Immature natural killer cell (primary cell): ENCODE measurements at regions not wholly inside any gene's neighbourhood (a gene's known extent, or its start where the extent isn't known, plus 50 kb on each side); places are given as distances from the start of the nearest gene placed in this dataset.
"Not testable (repeated sequence)": the region's sequence is repeated elsewhere in the genome, so short reads cannot be mapped to it uniquely, and the experiment has no call there.

Experiments
- DNase-seq, 3 donors: peaks; one replicate each; pipeline ENCODE4 v3.0.0; 2022; ENCODE audit warnings: mixed read lengths in 1 of 3
- H3K27ac Mint-ChIP-seq, 6 donors: one replicate each; pipeline ENCODE4 v1.8.0; 2020; ENCODE audit warnings: mixed read lengths in 6 of 6, mild to moderate bottlenecking in 5 of 6, inconsistent platforms in 4 of 6, moderate library complexity in 3 of 6
- H3K27me3 Mint-ChIP-seq, 3 donors: one replicate each; pipeline ENCODE4 v1.8.0; 2020 to 2021; ENCODE audit warnings: low read depth in 3 of 3, mild to moderate bottlenecking in 3 of 3, mixed read lengths in 3 of 3, moderate library complexity in 3 of 3, inconsistent platforms in 1 of 3
- H3K36me3 Mint-ChIP-seq, 3 donors: one replicate each; pipeline ENCODE4 v1.8.0; 2020; ENCODE audit warnings: mixed read lengths in 3 of 3, inconsistent platforms in 2 of 3, mild to moderate bottlenecking in 2 of 3
- H3K4me1 Mint-ChIP-seq, 2 donors: one replicate each; pipeline ENCODE4 v1.8.0; 2020; ENCODE audit warnings: inconsistent platforms in 2 of 2, mild to moderate bottlenecking in 2 of 2, mixed read lengths in 2 of 2, moderate library complexity in 1 of 2
- H3K4me3 Mint-ChIP-seq, 5 donors: one replicate each; pipeline ENCODE4 v1.8.0; 2020; ENCODE audit warnings: mild to moderate bottlenecking in 5 of 5, mixed read lengths in 5 of 5, inconsistent platforms in 3 of 5, moderate library complexity in 3 of 5
- H3K9me3 Mint-ChIP-seq, 6 donors: one replicate each; pipeline ENCODE4 v1.8.0; 2020; ENCODE audit warnings: mild to moderate bottlenecking in 6 of 6, mixed read lengths in 6 of 6, inconsistent platforms in 4 of 6, moderate library complexity in 3 of 6

GRCh38 chr13:66087269-66087710 lies 1142.8 kb downstream of the PCDH9 start:
- Mint-ChIP-seq H3K27me3 (peaks cover 0 to 3% (median 0%) of the 10 kb centered on the region in 3 donors), H3K36me3 (no peaks in the 10 kb centered on the region), H3K4me1 (no peaks in the 10 kb centered on the region), H3K27ac (no peak overlapping the region), H3K9me3 (peaks cover 0 to 4% (median 0%) of the 10 kb centered on the region in 6 donors), H3K4me3 (no peak overlapping the region)
- DNase-seq = no peak

- DNase-seq = no peak
- Mint-ChIP-seq H3K27ac (no peak overlapping the region), H3K9me3 (no peaks in the 10 kb centered on the region), H3K36me3 (peaks cover 0 to 4% (median 0%) of the 10 kb centered on the region in 3 donors), H3K4me1 (no peaks in the 10 kb centered on the region), H3K4me3 (no peak overlapping the region), H3K27me3 (peaks cover 0 to 2% (median 2%) of the 10 kb centered on the region in 3 donors)
These were observed 1152.9 kb downstream of the PCDH9 start for GRCh38 chr13:66077132-66077689.

- Mint-ChIP-seq H3K4me1 (no peaks in the 10 kb centered on the region), H3K36me3 (peaks cover 0 to 4% (median 0%) of the 10 kb centered on the region in 3 donors), H3K27ac (no peak overlapping the region), H3K9me3 (no peaks in the 10 kb centered on the region), H3K27me3 (peaks cover 0 to 2% (median 2%) of the 10 kb centered on the region in 3 donors), H3K4me3 (no peak overlapping the region)
- no peak for DNase-seq
These were observed 1153.7 kb downstream of the PCDH9 start for GRCh38 chr13:66076417-66076816.

- Mint-ChIP-seq H3K36me3 (peaks cover 0 to 9% (median 0%) of the 10 kb centered on the region in 3 donors), H3K9me3 (peaks cover 0 to 2% (median 0%) of the 10 kb centered on the region in 6 donors), H3K4me1 (no peaks in the 10 kb centered on the region), H3K27ac (no peak overlapping the region), H3K27me3 (peaks cover 0 to 2% (median 2%) of the 10 kb centered on the region in 3 donors), H3K4me3 (no peak overlapping the region)
- DNase-seq = no peak
These were observed 1156.0 kb downstream of the PCDH9 start for GRCh38 chr13:66074018-66074615.

GRCh38 chr13:66072097-66072496 lies 1158.0 kb downstream of the PCDH9 start:
- H3K36me3 Mint-ChIP-seq = peaks cover 0 to 13% (median 0%) of the 10 kb centered on the region in 3 donors
- H3K9me3 Mint-ChIP-seq, H3K4me3 Mint-ChIP-seq, H3K4me1 Mint-ChIP-seq, H3K27ac Mint-ChIP-seq, H3K27me3 Mint-ChIP-seq, DNase-seq: not testable (repeated sequence)

- H3K27ac Mint-ChIP-seq = no peak overlapping the region
- H3K4me3 Mint-ChIP-seq = no peak overlapping the region
- DNase-seq = no peak
- H3K9me3 Mint-ChIP-seq = peaks cover 0 to 2% (median 0%) of the 10 kb centered on the region in 6 donors
- no peaks in the 10 kb centered on the region for H3K4me1 Mint-ChIP-seq
- peaks cover 0 to 11% (median 0%) of the 10 kb centered on the region in 3 donors for H3K36me3 Mint-ChIP-seq
- H3K27me3 Mint-ChIP-seq = peaks cover 0 to 5% (median 2%) of the 10 kb centered on the region in 3 donors
These were observed 1158.5 kb downstream of the PCDH9 start for GRCh38 chr13:66071608-66072007.

- Mint-ChIP-seq H3K9me3 (peaks cover 0 to 2% (median 0%) of the 10 kb centered on the region in 6 donors), H3K4me3 (no peak overlapping the region), H3K27ac (no peak overlapping the region), H3K4me1 (no peaks in the 10 kb centered on the region), H3K36me3 (peaks cover 0 to 9% (median 0%) of the 10 kb centered on the region in 3 donors), H3K27me3 (peaks cover 0 to 5% (median 2%) of the 10 kb centered on the region in 3 donors)
- DNase-seq = no peak
These were observed 1159.1 kb downstream of the PCDH9 start for GRCh38 chr13:66071029-66071428.

GRCh38 chr13:66069570-66069969 lies 1160.6 kb downstream of the PCDH9 start:
- H3K36me3 Mint-ChIP-seq = peaks cover 0 to 9% (median 0%) of the 10 kb centered on the region in 3 donors
- peaks cover 0 to 2% (median 0%) of the 10 kb centered on the region in 6 donors for H3K9me3 Mint-ChIP-seq
- no peaks in the 10 kb centered on the region for H3K4me1 Mint-ChIP-seq
- peaks cover 2 to 5% (median 2%) of the 10 kb centered on the region in 3 donors for H3K27me3 Mint-ChIP-seq
- H3K27ac Mint-ChIP-seq = no peak overlapping the region
- no peak overlapping the region for H3K4me3 Mint-ChIP-seq
- DNase-seq = no peak

GRCh38 chr13:66068683-66069082 lies 1161.5 kb downstream of the PCDH9 start:
- H3K27me3 Mint-ChIP-seq = peaks cover 2 to 4% (median 2%) of the 10 kb centered on the region in 3 donors
- DNase-seq = no peak
- no peak overlapping the region for H3K27ac Mint-ChIP-seq
- H3K4me1 Mint-ChIP-seq = no peaks in the 10 kb centered on the region
- no peak overlapping the region for H3K4me3 Mint-ChIP-seq
- H3K36me3 Mint-ChIP-seq = peaks cover 0 to 9% (median 0%) of the 10 kb centered on the region in 3 donors
- H3K9me3 Mint-ChIP-seq = peaks cover 0 to 2% (median 0%) of the 10 kb centered on the region in 6 donors

- peaks cover 0 to 2% (median 0%) of the 10 kb centered on the region in 3 donors for H3K27me3 Mint-ChIP-seq
- H3K4me1 Mint-ChIP-seq = no peaks in the 10 kb centered on the region
- no peaks in the 10 kb centered on the region for H3K36me3 Mint-ChIP-seq
- H3K9me3 Mint-ChIP-seq = peaks cover 0 to 24% (median 0%) of the 10 kb centered on the region in 6 donors
- no peak overlapping the region for H3K4me3 Mint-ChIP-seq
- H3K27ac Mint-ChIP-seq = no peak overlapping the region
- no peak for DNase-seq
These were observed 1181.2 kb downstream of the PCDH9 start for GRCh38 chr13:66048888-66049287.

GRCh38 chr13:66040506-66040905 lies 1189.6 kb downstream of the PCDH9 start:
- no peak overlapping the region for H3K4me3 Mint-ChIP-seq
- no peak overlapping the region for H3K27ac Mint-ChIP-seq
- DNase-seq = no peak
- no peaks in the 10 kb centered on the region for H3K4me1 Mint-ChIP-seq
- H3K27me3 Mint-ChIP-seq = no peaks in the 10 kb centered on the region
- H3K9me3 Mint-ChIP-seq = peaks cover 0 to 5% (median 0%) of the 10 kb centered on the region in 6 donors
- H3K36me3 Mint-ChIP-seq = no peaks in the 10 kb centered on the region

GRCh38 chr13:66037096-66037495 lies 1193.0 kb downstream of the PCDH9 start:
- Mint-ChIP-seq H3K4me1 (no peaks in the 10 kb centered on the region), H3K36me3 (no peaks in the 10 kb centered on the region), H3K4me3 (no peak overlapping the region), H3K9me3 (peaks cover 0 to 9% (median 0%) of the 10 kb centered on the region in 6 donors), H3K27me3 (no peaks in the 10 kb centered on the region), H3K27ac (no peak overlapping the region)
- DNase-seq = no peak

- no peak for DNase-seq
- no peaks in the 10 kb centered on the region for H3K27me3 Mint-ChIP-seq
- no peaks in the 10 kb centered on the region for H3K4me1 Mint-ChIP-seq
- H3K36me3 Mint-ChIP-seq = no peaks in the 10 kb centered on the region
- H3K27ac Mint-ChIP-seq = no peak overlapping the region
- H3K4me3 Mint-ChIP-seq = no peak overlapping the region
- H3K9me3 Mint-ChIP-seq = peaks cover 0 to 9% (median 0%) of the 10 kb centered on the region in 6 donors
These were observed 1193.5 kb downstream of the PCDH9 start for GRCh38 chr13:66036636-66037035.

- no peak overlapping the region for H3K4me3 Mint-ChIP-seq
These were observed 1194.0 kb downstream of the PCDH9 start for GRCh38 chr13:66036024-66036614.

More at GRCh38 chr13:66036024-66036614, 1194.0 kb downstream of the PCDH9 start:
- no peaks in the 10 kb centered on the region for H3K4me1 Mint-ChIP-seq
- no peak for DNase-seq
- no peaks in the 10 kb centered on the region for H3K36me3 Mint-ChIP-seq
- H3K9me3 Mint-ChIP-seq = peaks cover 0 to 9% (median 0%) of the 10 kb centered on the region in 6 donors
- no peak overlapping the region for H3K27ac Mint-ChIP-seq
- no peaks in the 10 kb centered on the region for H3K27me3 Mint-ChIP-seq
